GM18507 (cell line): ENCODE measurements at regions not wholly inside any gene's neighbourhood (a gene's known extent, or its start where the extent isn't known, plus 50 kb on each side); places are given as distances from the start of the nearest gene placed in this dataset.
"Not testable (repeated sequence)": the region's sequence is repeated elsewhere in the genome, so short reads cannot be mapped to it uniquely, and the experiment has no call there.

ENCODE experiments used
- DNase-seq: peaks from one replicate; pipeline ENCODE4 v3.0.0; 2011; ENCODE audit warnings: low read depth; ENCODE audit not compliant: insufficient read length; ENCODE audit errors: extremely low spot score
- FAIRE-seq: peaks from 2 replicates; lab custom pipeline; 2011; peaks lifted over from hg19 to GRCh38; lab: Jason Lieb, UNC

- DNase-seq = no peak
Measured at GRCh38 chr2:234863043-234863934, 88.5 kb upstream of the SH3BP4 start.

GRCh38 chr2:234861841-234862735 is 89.7 kb upstream of the SH3BP4 start:
- no peak for FAIRE-seq
- no peak for DNase-seq

More at GRCh38 chr2:234863043-234863934, 88.5 kb upstream of the SH3BP4 start:
- FAIRE-seq = no peak

- DNase-seq, FAIRE-seq: not testable (repeated sequence)
Measured at GRCh38 chr2:234859330-234859872, 92.4 kb upstream of the SH3BP4 start.

GRCh38 chr2:234858790-234859329 is 93.0 kb upstream of the SH3BP4 start:
- FAIRE-seq (no peak), DNase-seq (no peak)

- DNase-seq (no peak), FAIRE-seq (no peak)
Measured at GRCh38 chr2:234858145-234858544, 93.7 kb upstream of the SH3BP4 start.

- FAIRE-seq (no peak), DNase-seq (no peak)
Measured at GRCh38 chr2:234853729-234854128, 98.1 kb upstream of the SH3BP4 start.

GRCh38 chr2:234852941-234853340 is 98.9 kb upstream of the SH3BP4 start:
- DNase-seq (no peak), FAIRE-seq (no peak)

- DNase-seq = no peak
- FAIRE-seq = no peak
Measured at GRCh38 chr2:234852035-234852434, 99.8 kb upstream of the SH3BP4 start.

GRCh38 chr2:234851451-234851850 is 100.4 kb upstream of the SH3BP4 start:
- FAIRE-seq (no peak), DNase-seq (no peak)

GRCh38 chr2:234850818-234851217 is 101.0 kb upstream of the SH3BP4 start:
- DNase-seq (no peak), FAIRE-seq (no peak)

- no peak for FAIRE-seq
- no peak for DNase-seq
Measured at GRCh38 chr2:234849678-234850077, 102.1 kb upstream of the SH3BP4 start.

GRCh38 chr2:234848578-234848977 is 103.2 kb upstream of the SH3BP4 start:
- DNase-seq = no peak
- FAIRE-seq = no peak

GRCh38 chr2:234847639-234848038 is 104.2 kb upstream of the SH3BP4 start:
- DNase-seq = no peak
- no peak for FAIRE-seq

GRCh38 chr2:234847364-234847635 is 104.5 kb upstream of the SH3BP4 start:
- FAIRE-seq = no peak
- DNase-seq = no peak

GRCh38 chr2:234846599-234847363 is 105.0 kb upstream of the SH3BP4 start:
- FAIRE-seq = no peak

GRCh38 chr2:234845602-234846590 is 105.9 kb upstream of the SH3BP4 start:
- FAIRE-seq = no peak

More at GRCh38 chr2:234846599-234847363, 105.0 kb upstream of the SH3BP4 start:
- DNase-seq = no peak

GRCh38 chr2:234843411-234843810 is 108.4 kb upstream of the SH3BP4 start:
- DNase-seq (no peak), FAIRE-seq (no peak)

More at GRCh38 chr2:234845602-234846590, 105.9 kb upstream of the SH3BP4 start:
- no peak for DNase-seq

- FAIRE-seq (no peak), DNase-seq (no peak)
Measured at GRCh38 chr2:234842753-234843152, 109.1 kb upstream of the SH3BP4 start.
